Prostate gland (tissue), 2 donors: ENCODE measurements at regions not wholly inside any gene's neighbourhood (a gene's known extent, or its start where the extent isn't known, plus 50 kb on each side); places are given as distances from the start of the nearest gene placed in this dataset.

ENCODE experiments used
- POLR2A ChIP-seq: fragments of 450-650 bp; IDR thresholded peaks from one replicate; pipeline ENCODE4 v1.6.1; 2016; ENCODE audit warnings: antibody characterized with exemption, mild to moderate bottlenecking
- POLR2AphosphoS5 ChIP-seq: sonication (generic); formaldehyde crosslinking; IDR thresholded peaks from one replicate; pipeline ENCODE4 v1.6.1; 2017; ENCODE audit warnings: antibody characterized with exemption
- TF ChIP-seq, protein P1 (sequence below), 4 experiments: fragments of 200-600 bp in 2 of 4; fragments of 450-650 bp in 2 of 4; sonication (generic) in 2 of 4; IDR thresholded peaks; 1 replicate in 3 of 4; 2 replicates in 1 of 4; pipeline ENCODE4 v1.5.1; 2016 to 2019; ENCODE audit warnings: antibody characterized with exemption in 4 of 4, mild to moderate bottlenecking in 2 of 4, moderate library complexity in 2 of 4

DNA sequence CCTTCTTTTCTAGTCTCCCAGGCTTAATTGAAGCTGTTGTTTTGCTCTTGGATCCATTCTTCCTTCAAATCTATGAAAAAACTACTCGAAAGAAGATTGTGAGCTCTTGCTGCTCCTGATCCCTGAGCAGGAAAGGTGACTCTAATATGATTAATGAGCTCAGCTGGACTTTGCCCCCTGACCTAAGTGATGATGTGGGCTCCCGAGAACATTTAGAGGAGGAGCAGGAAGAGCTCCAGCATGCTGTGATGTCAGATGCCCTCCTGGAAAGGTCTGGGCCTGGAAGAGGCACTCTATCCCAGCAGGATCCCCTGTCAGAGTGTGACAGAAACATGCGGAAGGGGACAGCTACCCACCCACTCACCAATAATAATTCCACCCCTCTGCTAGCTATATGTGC is 117.9 kb upstream of the PELI1 start:
- TF ChIP-seq, protein P1, sequence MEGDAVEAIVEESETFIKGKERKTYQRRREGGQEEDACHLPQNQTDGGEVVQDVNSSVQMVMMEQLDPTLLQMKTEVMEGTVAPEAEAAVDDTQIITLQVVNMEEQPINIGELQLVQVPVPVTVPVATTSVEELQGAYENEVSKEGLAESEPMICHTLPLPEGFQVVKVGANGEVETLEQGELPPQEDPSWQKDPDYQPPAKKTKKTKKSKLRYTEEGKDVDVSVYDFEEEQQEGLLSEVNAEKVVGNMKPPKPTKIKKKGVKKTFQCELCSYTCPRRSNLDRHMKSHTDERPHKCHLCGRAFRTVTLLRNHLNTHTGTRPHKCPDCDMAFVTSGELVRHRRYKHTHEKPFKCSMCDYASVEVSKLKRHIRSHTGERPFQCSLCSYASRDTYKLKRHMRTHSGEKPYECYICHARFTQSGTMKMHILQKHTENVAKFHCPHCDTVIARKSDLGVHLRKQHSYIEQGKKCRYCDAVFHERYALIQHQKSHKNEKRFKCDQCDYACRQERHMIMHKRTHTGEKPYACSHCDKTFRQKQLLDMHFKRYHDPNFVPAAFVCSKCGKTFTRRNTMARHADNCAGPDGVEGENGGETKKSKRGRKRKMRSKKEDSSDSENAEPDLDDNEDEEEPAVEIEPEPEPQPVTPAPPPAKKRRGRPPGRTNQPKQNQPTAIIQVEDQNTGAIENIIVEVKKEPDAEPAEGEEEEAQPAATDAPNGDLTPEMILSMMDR (IDR thresholded peaks at IDR 0.05): no peak
- TF ChIP-seq POLR2A: no peak
- no peak for TF ChIP-seq POLR2AphosphoS5
